Inflammatory macrophage treated with lipopolysaccharide for 1 hour (primary cell): ENCODE measurements at regions not wholly inside any gene's neighbourhood (a gene's known extent, or its start where the extent isn't known, plus 50 kb on each side); places are given as distances from the start of the nearest gene placed in this dataset.
A peak's percentile ranks its signal among the peaks of the same experiment; 100 is the strongest.

ENCODE experiments used
- DNase-seq, 2 donors: peaks; one replicate each; pipeline ENCODE4 v3.0.0-alpha.2; 2020 to 2022

- no peak for DNase-seq
Observed at GRCh38 chr3:40962721-40963120, 236.6 kb upstream of the CTNNB1 start.

DNA sequence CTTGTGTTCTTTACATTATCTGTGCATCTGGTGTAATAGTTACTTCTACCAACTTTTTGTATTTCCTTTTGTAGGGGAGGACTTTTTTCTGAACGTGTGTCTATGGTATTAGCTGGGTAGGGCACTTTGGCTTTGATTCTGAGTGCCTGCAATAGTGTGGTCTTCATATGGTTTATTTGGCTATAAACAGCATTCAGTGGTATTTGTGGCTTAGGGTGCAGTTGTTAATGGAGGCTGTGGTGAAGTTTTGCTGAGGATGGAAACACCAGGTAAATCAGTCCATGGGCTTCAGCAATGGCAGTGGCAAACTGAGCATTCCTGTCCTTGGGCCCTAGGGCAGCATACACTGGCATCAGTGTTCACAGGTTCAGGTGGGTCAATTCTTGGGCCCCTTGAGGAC, 230.6 kb upstream of the CTNNB1 start:
- DNase-seq, result no peak

DNA sequence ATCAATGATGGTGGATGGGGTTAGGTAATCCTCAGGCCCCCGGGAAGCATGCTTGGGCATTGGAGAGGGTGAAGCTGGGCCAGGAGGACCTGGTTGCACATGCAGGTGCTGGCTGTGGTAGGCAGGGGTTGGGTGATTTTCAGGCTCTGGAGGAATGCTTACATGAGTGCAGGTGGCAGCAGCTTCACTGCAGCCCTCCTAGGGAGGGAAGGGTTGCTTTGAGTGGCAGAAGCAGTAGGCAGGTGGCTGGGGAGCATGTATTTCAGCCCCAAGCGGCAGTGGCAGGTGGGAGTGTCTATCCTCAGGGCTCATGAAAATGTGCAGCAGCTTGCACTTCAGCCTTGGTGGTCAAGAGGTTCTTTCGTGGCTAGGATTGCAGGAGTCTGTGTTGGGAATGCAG, 230.0 kb upstream of the CTNNB1 start:
- no peak for DNase-seq

GRCh38 chr3:40969756-40970466, 229.4 kb upstream of the CTNNB1 start:
- DNase-seq, result peak in 1 of 2 donors; percentile 35

- DNase-seq, result peak; percentile 94 to 99
Observed at GRCh38 chr3:40971191-40972168, 227.8 kb upstream of the CTNNB1 start.

DNA sequence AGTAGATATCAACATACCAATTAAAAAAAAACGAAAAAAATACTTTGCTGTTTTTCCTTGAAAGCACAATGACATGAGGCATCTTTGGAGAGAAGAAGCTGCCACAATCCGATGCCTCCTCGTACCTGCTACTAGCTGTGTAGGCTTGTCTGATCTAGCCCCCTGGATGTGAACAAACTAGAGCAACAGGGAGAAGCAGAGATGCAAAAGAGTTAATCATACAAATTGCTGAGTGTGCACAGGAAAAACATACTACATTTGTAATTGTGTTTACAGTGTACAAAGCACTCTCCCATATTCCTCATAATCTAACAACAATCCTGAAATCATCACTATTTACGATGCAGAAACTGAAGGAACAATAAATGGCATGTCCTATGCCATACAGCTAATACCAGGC, 227.0 kb upstream of the CTNNB1 start:
- no peak for DNase-seq

GRCh38 chr3:40973141-40973540, 226.2 kb upstream of the CTNNB1 start:
- no peak for DNase-seq

DNA sequence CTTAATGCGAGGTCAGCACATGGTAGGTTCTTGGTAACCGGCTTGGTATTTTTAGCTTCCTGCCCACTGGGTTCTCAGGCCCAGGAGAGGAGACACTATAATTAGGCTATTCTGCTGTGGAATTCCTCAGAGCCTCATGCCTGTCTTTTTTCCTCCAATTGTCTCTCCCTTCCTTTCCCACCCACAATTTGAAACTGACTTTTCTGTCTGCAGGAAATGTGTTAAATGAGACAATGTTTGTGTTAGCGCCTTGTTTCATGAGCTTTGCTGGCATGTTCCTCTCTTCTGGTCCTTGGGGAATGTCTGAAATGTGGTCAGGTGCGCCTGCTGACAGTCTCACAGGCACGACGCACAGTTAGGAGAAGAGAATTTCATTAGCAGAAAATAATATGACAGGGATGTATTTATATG, 223.6 kb upstream of the CTNNB1 start:
- no peak for DNase-seq

DNA sequence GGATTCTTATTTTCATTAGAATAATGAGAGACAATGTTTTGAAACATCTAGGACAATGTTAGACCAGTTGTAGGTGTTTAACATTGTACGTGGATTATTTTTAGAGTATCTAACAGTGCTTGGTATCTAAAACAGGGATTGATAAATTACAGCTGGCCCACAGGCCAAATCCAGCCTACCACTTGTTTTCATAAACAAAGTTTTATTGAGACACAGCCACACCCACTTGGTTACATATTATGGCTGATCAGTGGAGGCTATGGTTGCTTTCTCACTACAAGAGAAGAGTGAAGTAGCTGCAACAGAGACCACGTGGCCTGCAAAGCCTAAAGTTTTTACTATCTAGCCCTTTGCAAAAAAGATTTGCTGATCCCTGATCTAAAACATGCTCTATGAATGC, 223.1 kb upstream of the CTNNB1 start:
- DNase-seq, result no peak

- no peak for DNase-seq
Observed at GRCh38 chr3:40978442-40978841, 220.9 kb upstream of the CTNNB1 start.

GRCh38 chr3:40979962-40980361, 219.3 kb upstream of the CTNNB1 start:
- DNase-seq, result no peak

DNA sequence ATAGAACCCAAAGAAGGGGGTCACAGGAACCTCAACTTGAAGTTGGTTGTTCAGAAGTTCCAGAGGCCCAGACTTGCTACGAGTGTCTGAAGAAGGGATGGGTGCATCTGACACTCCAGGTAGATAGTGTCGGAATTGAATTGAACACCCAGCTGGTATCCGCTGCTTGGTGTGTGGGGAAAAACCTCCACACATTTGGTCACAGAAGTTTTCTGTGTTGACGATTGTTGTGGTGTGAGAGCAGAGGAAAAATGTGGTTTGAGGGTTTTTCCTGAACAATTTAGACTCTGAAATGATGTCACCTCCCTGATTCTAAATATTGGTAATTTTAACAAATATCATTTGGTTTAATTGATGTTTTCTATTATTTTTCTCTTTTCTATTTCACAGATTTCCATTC, 218.8 kb upstream of the CTNNB1 start:
- DNase-seq, result no peak

- DNase-seq, result no peak
Observed at GRCh38 chr3:40985195-40985594, 214.1 kb upstream of the CTNNB1 start.

- no peak for DNase-seq
Observed at GRCh38 chr3:40988468-40988867, 210.8 kb upstream of the CTNNB1 start.

GRCh38 chr3:40989141-40990061, 209.9 kb upstream of the CTNNB1 start:
- DNase-seq, result no peak

- no peak for DNase-seq
Observed at GRCh38 chr3:40990062-40990456, 209.2 kb upstream of the CTNNB1 start.

GRCh38 chr3:40992023-40992422, 207.3 kb upstream of the CTNNB1 start:
- no peak for DNase-seq

GRCh38 chr3:40994611-40995010, 204.7 kb upstream of the CTNNB1 start:
- DNase-seq, result no peak

DNA sequence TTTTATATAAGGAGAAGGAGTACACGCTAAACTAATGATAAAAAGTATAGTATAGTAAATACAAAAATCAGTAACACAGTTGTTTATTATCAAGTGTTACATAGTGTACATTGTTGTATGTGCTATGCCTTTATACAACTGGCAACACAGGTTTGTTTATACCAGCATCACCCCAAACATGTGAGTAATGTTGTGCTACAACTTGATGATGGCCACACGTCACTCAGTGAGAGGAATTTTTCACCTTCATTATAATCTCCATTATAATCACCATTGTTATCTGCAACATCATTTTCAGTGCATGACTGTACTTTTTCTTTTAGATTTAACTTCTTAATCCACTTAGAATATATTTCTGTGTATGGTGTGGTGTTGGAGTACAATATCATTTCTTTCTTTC, 204.0 kb upstream of the CTNNB1 start:
- no peak for DNase-seq

GRCh38 chr3:40996382-40996781, 202.9 kb upstream of the CTNNB1 start:
- DNase-seq, result peak in 1 of 2 donors; percentile 31

DNA sequence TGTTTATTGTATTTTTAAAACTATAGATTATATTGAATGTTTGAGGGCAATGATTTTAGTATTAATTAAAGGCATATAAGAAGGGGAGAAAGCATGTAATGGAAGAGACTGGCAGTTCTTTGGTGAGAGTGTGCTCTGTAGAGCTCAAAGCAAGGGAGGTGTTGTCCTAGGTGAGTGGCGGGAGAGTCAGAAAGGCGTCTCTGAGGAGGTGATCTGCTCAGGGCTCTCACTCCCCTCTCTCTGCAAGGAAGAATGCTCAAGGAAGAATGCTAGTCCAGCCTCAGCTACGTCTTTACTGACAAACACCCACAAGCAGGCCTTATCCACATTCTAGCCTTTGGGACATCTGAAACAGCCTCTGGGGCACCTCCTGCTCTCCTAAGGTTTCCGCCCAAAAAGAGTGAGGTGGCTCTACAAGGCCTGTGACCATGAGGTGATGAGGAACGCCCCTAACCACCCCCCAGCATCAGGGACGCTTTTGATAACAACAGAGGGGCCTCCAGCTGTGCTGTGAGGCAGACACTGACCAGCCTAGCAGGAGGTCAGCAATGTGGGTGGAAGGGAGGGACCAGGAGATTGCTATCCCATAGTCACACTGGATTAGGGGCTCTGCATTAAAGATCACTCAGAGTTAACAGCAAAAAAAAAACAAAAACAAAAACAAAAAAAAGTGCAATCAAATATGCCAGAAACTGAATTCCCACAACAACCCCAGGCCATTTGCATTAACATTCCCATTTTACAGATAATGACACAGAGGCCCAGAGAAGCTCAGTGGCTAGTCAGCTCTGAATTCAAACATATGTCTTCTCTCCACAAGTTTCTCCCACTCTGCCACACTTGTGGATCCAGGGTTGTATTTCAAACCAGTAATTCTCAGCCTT, 202.2 kb upstream of the CTNNB1 start:
- no peak for DNase-seq
